ENCODE measurements at regions not wholly inside any gene's neighbourhood (a gene's known extent, or its start where the extent isn't known, plus 50 kb on each side); places are given as distances from the start of the nearest gene placed in this dataset.

DNA sequence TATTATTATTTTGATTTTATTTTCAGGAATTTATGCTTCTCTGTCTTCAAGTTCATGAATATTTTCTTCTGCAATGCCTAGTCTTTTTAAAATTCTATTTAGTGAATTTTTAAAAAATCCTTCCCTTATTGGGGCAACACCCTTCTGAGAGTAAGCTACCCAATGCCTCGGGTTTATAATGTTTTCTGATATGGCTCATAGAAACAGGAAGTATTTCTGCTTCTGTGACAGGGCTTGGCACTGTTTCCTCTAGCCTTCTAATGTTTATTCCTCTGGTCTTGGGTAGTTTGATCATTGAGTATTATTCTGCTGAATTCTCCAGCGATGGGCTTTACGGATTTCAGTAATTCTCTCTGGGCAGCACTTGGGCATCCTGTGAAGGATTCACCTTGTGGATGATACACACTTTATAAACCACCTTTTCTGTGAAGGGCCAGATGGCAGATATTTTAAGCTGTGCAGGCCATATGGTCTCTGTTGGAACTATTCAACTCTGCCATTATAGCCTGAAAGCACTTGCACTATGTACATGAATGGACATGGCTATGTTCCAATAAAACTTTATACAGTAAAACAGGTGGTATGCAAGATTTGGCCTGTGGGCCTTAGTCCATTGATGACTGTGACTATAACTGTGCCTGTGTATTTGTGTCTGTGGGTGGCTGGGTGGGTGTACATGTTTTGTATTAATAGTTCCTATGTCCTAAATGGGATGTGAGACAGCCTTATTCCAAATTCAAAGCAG is 95.9 kb upstream of the FAT1 start:
- TF ChIP-seq, protein P1, sequence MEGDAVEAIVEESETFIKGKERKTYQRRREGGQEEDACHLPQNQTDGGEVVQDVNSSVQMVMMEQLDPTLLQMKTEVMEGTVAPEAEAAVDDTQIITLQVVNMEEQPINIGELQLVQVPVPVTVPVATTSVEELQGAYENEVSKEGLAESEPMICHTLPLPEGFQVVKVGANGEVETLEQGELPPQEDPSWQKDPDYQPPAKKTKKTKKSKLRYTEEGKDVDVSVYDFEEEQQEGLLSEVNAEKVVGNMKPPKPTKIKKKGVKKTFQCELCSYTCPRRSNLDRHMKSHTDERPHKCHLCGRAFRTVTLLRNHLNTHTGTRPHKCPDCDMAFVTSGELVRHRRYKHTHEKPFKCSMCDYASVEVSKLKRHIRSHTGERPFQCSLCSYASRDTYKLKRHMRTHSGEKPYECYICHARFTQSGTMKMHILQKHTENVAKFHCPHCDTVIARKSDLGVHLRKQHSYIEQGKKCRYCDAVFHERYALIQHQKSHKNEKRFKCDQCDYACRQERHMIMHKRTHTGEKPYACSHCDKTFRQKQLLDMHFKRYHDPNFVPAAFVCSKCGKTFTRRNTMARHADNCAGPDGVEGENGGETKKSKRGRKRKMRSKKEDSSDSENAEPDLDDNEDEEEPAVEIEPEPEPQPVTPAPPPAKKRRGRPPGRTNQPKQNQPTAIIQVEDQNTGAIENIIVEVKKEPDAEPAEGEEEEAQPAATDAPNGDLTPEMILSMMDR (tag by site-specific recombination; IDR thresholded peaks at IDR 0.05): no peak
- TF ChIP-seq GLI2 (tag by site-specific recombination; IDR thresholded peaks at IDR 0.05; ENCODE audit: borderline replicate concordance, low read depth) (no peak), GLI4 (tag by site-specific recombination; IDR thresholded peaks at IDR 0.05) (no peak), TCF7L2 (IDR thresholded peaks at IDR 0.05; ENCODE audit: borderline replicate concordance, low read depth, low read length) (no peak), ZNF354C (tag by site-specific recombination; IDR thresholded peaks at IDR 0.05; ENCODE audit: borderline replicate concordance, low read depth) (no peak), ZNF768 (tag by site-specific recombination; IDR thresholded peaks at IDR 0.05) (no peak)
- TF ChIP-seq, protein P2, sequence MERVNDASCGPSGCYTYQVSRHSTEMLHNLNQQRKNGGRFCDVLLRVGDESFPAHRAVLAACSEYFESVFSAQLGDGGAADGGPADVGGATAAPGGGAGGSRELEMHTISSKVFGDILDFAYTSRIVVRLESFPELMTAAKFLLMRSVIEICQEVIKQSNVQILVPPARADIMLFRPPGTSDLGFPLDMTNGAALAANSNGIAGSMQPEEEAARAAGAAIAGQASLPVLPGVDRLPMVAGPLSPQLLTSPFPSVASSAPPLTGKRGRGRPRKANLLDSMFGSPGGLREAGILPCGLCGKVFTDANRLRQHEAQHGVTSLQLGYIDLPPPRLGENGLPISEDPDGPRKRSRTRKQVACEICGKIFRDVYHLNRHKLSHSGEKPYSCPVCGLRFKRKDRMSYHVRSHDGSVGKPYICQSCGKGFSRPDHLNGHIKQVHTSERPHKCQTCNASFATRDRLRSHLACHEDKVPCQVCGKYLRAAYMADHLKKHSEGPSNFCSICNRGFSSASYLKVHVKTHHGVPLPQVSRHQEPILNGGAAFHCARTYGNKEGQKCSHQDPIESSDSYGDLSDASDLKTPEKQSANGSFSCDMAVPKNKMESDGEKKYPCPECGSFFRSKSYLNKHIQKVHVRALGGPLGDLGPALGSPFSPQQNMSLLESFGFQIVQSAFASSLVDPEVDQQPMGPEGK (tag by site-specific recombination; IDR thresholded peaks at IDR 0.05): no peak
- TF ChIP-seq, protein P3, sequence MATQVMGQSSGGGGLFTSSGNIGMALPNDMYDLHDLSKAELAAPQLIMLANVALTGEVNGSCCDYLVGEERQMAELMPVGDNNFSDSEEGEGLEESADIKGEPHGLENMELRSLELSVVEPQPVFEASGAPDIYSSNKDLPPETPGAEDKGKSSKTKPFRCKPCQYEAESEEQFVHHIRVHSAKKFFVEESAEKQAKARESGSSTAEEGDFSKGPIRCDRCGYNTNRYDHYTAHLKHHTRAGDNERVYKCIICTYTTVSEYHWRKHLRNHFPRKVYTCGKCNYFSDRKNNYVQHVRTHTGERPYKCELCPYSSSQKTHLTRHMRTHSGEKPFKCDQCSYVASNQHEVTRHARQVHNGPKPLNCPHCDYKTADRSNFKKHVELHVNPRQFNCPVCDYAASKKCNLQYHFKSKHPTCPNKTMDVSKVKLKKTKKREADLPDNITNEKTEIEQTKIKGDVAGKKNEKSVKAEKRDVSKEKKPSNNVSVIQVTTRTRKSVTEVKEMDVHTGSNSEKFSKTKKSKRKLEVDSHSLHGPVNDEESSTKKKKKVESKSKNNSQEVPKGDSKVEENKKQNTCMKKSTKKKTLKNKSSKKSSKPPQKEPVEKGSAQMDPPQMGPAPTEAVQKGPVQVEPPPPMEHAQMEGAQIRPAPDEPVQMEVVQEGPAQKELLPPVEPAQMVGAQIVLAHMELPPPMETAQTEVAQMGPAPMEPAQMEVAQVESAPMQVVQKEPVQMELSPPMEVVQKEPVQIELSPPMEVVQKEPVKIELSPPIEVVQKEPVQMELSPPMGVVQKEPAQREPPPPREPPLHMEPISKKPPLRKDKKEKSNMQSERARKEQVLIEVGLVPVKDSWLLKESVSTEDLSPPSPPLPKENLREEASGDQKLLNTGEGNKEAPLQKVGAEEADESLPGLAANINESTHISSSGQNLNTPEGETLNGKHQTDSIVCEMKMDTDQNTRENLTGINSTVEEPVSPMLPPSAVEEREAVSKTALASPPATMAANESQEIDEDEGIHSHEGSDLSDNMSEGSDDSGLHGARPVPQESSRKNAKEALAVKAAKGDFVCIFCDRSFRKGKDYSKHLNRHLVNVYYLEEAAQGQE (tag by site-specific recombination; IDR thresholded peaks at IDR 0.05): no peak
- TF ChIP-seq, protein P4, sequence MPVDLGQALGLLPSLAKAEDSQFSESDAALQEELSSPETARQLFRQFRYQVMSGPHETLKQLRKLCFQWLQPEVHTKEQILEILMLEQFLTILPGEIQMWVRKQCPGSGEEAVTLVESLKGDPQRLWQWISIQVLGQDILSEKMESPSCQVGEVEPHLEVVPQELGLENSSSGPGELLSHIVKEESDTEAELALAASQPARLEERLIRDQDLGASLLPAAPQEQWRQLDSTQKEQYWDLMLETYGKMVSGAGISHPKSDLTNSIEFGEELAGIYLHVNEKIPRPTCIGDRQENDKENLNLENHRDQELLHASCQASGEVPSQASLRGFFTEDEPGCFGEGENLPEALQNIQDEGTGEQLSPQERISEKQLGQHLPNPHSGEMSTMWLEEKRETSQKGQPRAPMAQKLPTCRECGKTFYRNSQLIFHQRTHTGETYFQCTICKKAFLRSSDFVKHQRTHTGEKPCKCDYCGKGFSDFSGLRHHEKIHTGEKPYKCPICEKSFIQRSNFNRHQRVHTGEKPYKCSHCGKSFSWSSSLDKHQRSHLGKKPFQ (tag by site-specific recombination; IDR thresholded peaks at IDR 0.05): no peak

Measured in HEK293 (cell line).